A549 (cell line): ENCODE measurements at regions not wholly inside any gene's neighbourhood (a gene's known extent, or its start where the extent isn't known, plus 50 kb on each side); places are given as distances from the start of the nearest gene placed in this dataset.

Experiments
- ATAC-seq, 2 experiments: fragments of 200-7000 bp in 1 of 2; fragments of >200 bp in 1 of 2; cut with Nextera tagmentation in 1 of 2; cut with Tn5 transposase in 1 of 2; 3 replicates each; pipeline versions ENCODE4 v1.8.0 to v1.9.1; 2018 to 2020; ENCODE audit warnings: mild to moderate bottlenecking in 1 of 2, moderate library complexity in 1 of 2
- CTCF ChIA-PET: fragments of 300-600 bp; sonication (Branson Sonifier 250); formaldehyde crosslinking; extraction: SDS; loops from one replicate; lab custom pipeline; 2021; ENCODE audit warnings: antibody characterized with exemption, inconsistent platforms; lab: Yijun Ruan, JAX
- POLR2A ChIA-PET: fragments of 350-600 bp; formaldehyde crosslinking; extraction: SDS; loops from one replicate; lab custom pipeline; 2021; ENCODE audit warnings: antibody characterized with exemption, inconsistent platforms; lab: Yijun Ruan, JAX
- DNase-seq, 2 experiments: peaks; one replicate each; pipeline versions ENCODE4 v3.0.0 to v3.0.0-alpha.2; 2011 to 2016; ENCODE audit warnings: low read depth in 1 of 2, low spot score in 1 of 2
- FAIRE-seq: peaks from 2 replicates; lab custom pipeline; 2011; peaks lifted over from hg19 to GRCh38; lab: Jason Lieb, UNC
- H3K27ac ChIP-seq, 2 experiments: fragments of >200 bp; sonication (Bioruptor Twin); formaldehyde crosslinking; 3 replicates each; pipeline ENCODE4 v1.5.1; 2016 to 2017
- H3K4me1 ChIP-seq: fragments of >200 bp; sonication (Bioruptor Twin); formaldehyde crosslinking; 3 replicates; pipeline ENCODE4 v1.6.1; 2016
- H3K4me2 ChIP-seq: fragments of >200 bp; sonication (Bioruptor Twin); formaldehyde crosslinking; 3 replicates; pipeline ENCODE4 v1.6.1; 2016
- H3K4me3 ChIP-seq: fragments of >200 bp; sonication (Bioruptor Twin); formaldehyde crosslinking; 3 replicates; pipeline ENCODE4 v1.5.1; 2016
- H3K9me3 ChIP-seq: fragments of >200 bp; sonication (Bioruptor Twin); formaldehyde crosslinking; 3 replicates; pipeline ENCODE4 v1.6.1; 2016
- CBX8 ChIP-seq: fragments of 200-600 bp; sonication (generic); IDR thresholded peaks from 2 replicates; pipeline ENCODE4 v1.6.1; 2016
- CEBPB ChIP-seq, 2 experiments: fragments of >200 bp in 1 of 2; sonication (Bioruptor Twin) in 1 of 2; formaldehyde crosslinking in 1 of 2; IDR thresholded peaks; 2 replicates each; pipeline ENCODE4 v1.6.1; 2012 to 2016
- CHD4 ChIP-seq: fragments of 200-600 bp; sonication (generic); IDR thresholded peaks from 2 replicates; pipeline ENCODE4 v1.6.1; 2016; ENCODE audit warnings: antibody characterized with exemption, mild to moderate bottlenecking, borderline replicate concordance
- EHMT2 ChIP-seq: fragments of 200-600 bp; sonication (generic); IDR thresholded peaks from 2 replicates; pipeline ENCODE4 v1.6.1; 2016; ENCODE audit warnings: antibody characterized with exemption, low read depth, mild to moderate bottlenecking, moderate library complexity
- EP300 ChIP-seq, 2 experiments: fragments of >200 bp; sonication (Bioruptor Twin); formaldehyde crosslinking; IDR thresholded peaks; 2 replicates in 1 of 2; 3 replicates in 1 of 2; pipeline ENCODE4 v1.6.1; 2016 to 2017
- FOSB ChIP-seq: fragments of 250-450 bp; sonication (Bioruptor Pico); IDR thresholded peaks from 2 replicates; pipeline ENCODE4 v1.5.0; 2020; ENCODE audit warnings: mild to moderate bottlenecking, moderate library complexity
- HDAC2 ChIP-seq: fragments of 200-600 bp; sonication (generic); IDR thresholded peaks from 2 replicates; pipeline ENCODE4 v1.6.1; 2016
- HOXA7 ChIP-seq: fragments of 250-450 bp; sonication (Bioruptor Pico); IDR thresholded peaks from 2 replicates; pipeline ENCODE4 v1.5.0; 2020; ENCODE audit warnings: mild to moderate bottlenecking, moderate library complexity
- KDM1A ChIP-seq: fragments of 200-600 bp; sonication (generic); IDR thresholded peaks from 2 replicates; pipeline ENCODE4 v1.6.1; 2016; ENCODE audit warnings: low read depth, mild to moderate bottlenecking
- KDM5A ChIP-seq: fragments of 200-600 bp; sonication (generic); IDR thresholded peaks from 2 replicates; pipeline ENCODE4 v1.6.1; 2016; ENCODE audit warnings: antibody characterized with exemption, mild to moderate bottlenecking
- MAFK ChIP-seq: fragments of 450-650 bp; IDR thresholded peaks from 2 replicates; pipeline ENCODE4 v1.6.1; 2014; ENCODE audit not compliant: partially characterized antibody
- NPAS2 ChIP-seq: fragments of 250-450 bp; sonication (Bioruptor Pico); IDR thresholded peaks from 2 replicates; pipeline ENCODE4 v1.8.0; 2022; ENCODE audit warnings: mild to moderate bottlenecking, moderate library complexity, borderline replicate concordance
- NR3C1 ChIP-seq: fragments of >200 bp; sonication (Bioruptor Twin); formaldehyde crosslinking; IDR thresholded peaks from 3 replicates; pipeline ENCODE4 v1.6.1; 2017
- PHF8 ChIP-seq: fragments of 200-600 bp; sonication (generic); IDR thresholded peaks from 2 replicates; pipeline ENCODE4 v1.6.1; 2016; ENCODE audit warnings: low read depth, mild to moderate bottlenecking, antibody characterized with exemption, moderate library complexity, borderline replicate concordance
- POLR2AphosphoS2 ChIP-seq: conservative IDR thresholded peaks from 2 replicates; pipeline ENCODE4 v1.6.1; 2012; ENCODE audit warnings: low read length, improper control_type of control experiment, inconsistent platforms
- RAD21 ChIP-seq, 2 experiments: fragments of >200 bp in 1 of 2; sonication (Bioruptor Twin) in 1 of 2; formaldehyde crosslinking in 1 of 2; IDR thresholded peaks in 1 of 2; conservative IDR thresholded peaks in 1 of 2; 2 replicates in 1 of 2; 3 replicates in 1 of 2; pipeline ENCODE4 v1.6.1; 2012 to 2018; ENCODE audit warnings: inconsistent platforms in 1 of 2
- RCOR1 ChIP-seq: fragments of 150-350 bp; IDR thresholded peaks from 2 replicates; pipeline ENCODE4 v1.6.1; 2014; ENCODE audit warnings: antibody characterized with exemption, low read length, low read depth
- RFX5 ChIP-seq: fragments of 450-650 bp; IDR thresholded peaks from 2 replicates; pipeline ENCODE4 v1.7.1; 2014; ENCODE audit warnings: antibody characterized with exemption, mild to moderate bottlenecking, moderate library complexity
- RNF2 ChIP-seq: fragments of 200-600 bp; sonication (generic); IDR thresholded peaks from 2 replicates; pipeline ENCODE4 v1.6.1; 2016; ENCODE audit warnings: low read depth, mild to moderate bottlenecking, antibody characterized with exemption, moderate library complexity, borderline replicate concordance
- SMC3 ChIP-seq: fragments of >200 bp; sonication (Bioruptor Twin); formaldehyde crosslinking; IDR thresholded peaks from 3 replicates; pipeline ENCODE4 v1.6.1; 2018; ENCODE audit warnings: inconsistent platforms
- SREBF2 ChIP-seq: fragments of 450-650 bp; IDR thresholded peaks from 2 replicates; pipeline ENCODE4 v1.6.1; 2014; ENCODE audit warnings: mild to moderate bottlenecking, moderate library complexity
- TFCP2L1 ChIP-seq: fragments of 250-450 bp; sonication (Bioruptor Pico); IDR thresholded peaks from 2 replicates; pipeline ENCODE4 v1.5.0; 2021; ENCODE audit warnings: mild to moderate bottlenecking
- TP53 ChIP-seq: fragments of 250-450 bp; sonication (Bioruptor Pico); IDR thresholded peaks from 2 replicates; pipeline ENCODE4 v1.5.0; 2021; ENCODE audit warnings: mild to moderate bottlenecking, moderate library complexity
- ZNF302 ChIP-seq: fragments of 250-450 bp; sonication (Bioruptor Pico); IDR thresholded peaks from 2 replicates; pipeline ENCODE4 v1.9.0; 2021; ENCODE audit warnings: inconsistent platforms, mild to moderate bottlenecking, moderate library complexity
- ZSCAN20 ChIP-seq: fragments of 250-450 bp; sonication (Bioruptor Pico); IDR thresholded peaks from 2 replicates; pipeline ENCODE4 v1.8.0; 2022; ENCODE audit warnings: mild to moderate bottlenecking, moderate library complexity
- WGBS: methylation state at CpG from one replicate; pipeline ENCODE4 v1.1.6; 2017; ENCODE audit errors: missing lambda C conversion rate; 5-methylcytosine and 5-hydroxymethylcytosine counted together
- TF ChIP-seq, protein P1 (sequence below): fragments of 250-450 bp; sonication (Bioruptor Pico); IDR thresholded peaks from 2 replicates; pipeline ENCODE4 v1.5.0; 2020; ENCODE audit warnings: low read depth, mild to moderate bottlenecking, moderate library complexity
- TF ChIP-seq, protein P2 (sequence below): IDR thresholded peaks from 2 replicates; pipeline ENCODE4 v1.6.1; 2012
- TF ChIP-seq, protein P3 (sequence below): fragments of >200 bp; sonication (Bioruptor Twin); formaldehyde crosslinking; IDR thresholded peaks from 2 replicates; pipeline ENCODE4 v1.6.1; 2016
- TF ChIP-seq, protein P4 (sequence below): fragments of 150-350 bp; IDR thresholded peaks from 2 replicates; pipeline ENCODE4 v1.6.1; 2014; ENCODE audit warnings: low read depth, mild to moderate bottlenecking, low read length
- TF ChIP-seq, protein P5 (sequence below): fragments of 450-650 bp; IDR thresholded peaks from 2 replicates; pipeline ENCODE4 v1.6.1; 2014; ENCODE audit warnings: antibody characterized with exemption
- TF ChIP-seq, protein P6 (sequence below): fragments of >200 bp; sonication (Bioruptor Twin); formaldehyde crosslinking; IDR thresholded peaks from 3 replicates; pipeline ENCODE4 v1.5.1; 2016

DNA sequence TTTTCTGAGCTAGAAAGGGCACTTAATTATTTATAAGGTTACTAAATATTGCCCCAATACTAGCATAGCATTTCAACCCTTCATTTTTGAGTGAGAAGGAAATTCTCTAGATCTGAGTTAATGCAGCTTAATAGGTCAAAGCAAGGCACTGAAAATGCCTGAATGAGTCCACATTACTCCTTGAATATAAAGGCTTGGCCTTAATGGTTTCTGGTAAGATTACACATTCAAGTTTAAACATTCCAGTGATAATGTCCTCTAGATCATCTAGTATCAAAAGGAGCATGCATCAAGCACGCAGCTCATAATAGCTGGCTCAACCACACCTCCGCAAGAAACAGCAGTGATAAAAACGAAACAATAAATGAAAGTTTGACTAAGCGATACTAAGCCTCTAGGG, 87.5 kb downstream of the SPANXN3 start:
- H3K27ac ChIP-seq = no peak overlapping the region
- no peaks in the 10 kb centered on the region for H3K4me1 ChIP-seq
- CTCF ChIA-PET = no interaction called here
- POLR2A ChIA-PET = no interaction called here
- H3K4me2 ChIP-seq = no peak overlapping the region
- no peak overlapping the region for H3K4me3 ChIP-seq
- no peaks in the 10 kb centered on the region for H3K9me3 ChIP-seq
- ATAC-seq (no peak), DNase-seq (no peak), FAIRE-seq (peak; percentile 67)
- no peak for TF ChIP-seq FOSB
- TF ChIP-seq POLR2AphosphoS2 = no peak
- TF ChIP-seq PHF8 = no peak
- no peak for TF ChIP-seq EP300 (IDR thresholded peaks at IDR 0.05)
- no peak for TF ChIP-seq ZSCAN20 (CRISPR knock-in tag)
- TF ChIP-seq, protein P1, sequence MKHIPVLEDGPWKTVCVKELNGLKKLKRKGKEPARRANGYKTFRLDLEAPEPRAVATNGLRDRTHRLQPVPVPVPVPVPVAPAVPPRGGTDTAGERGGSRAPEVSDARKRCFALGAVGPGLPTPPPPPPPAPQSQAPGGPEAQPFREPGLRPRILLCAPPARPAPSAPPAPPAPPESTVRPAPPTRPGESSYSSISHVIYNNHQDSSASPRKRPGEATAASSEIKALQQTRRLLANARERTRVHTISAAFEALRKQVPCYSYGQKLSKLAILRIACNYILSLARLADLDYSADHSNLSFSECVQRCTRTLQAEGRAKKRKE (CRISPR knock-in tag) = no peak
- no peak for TF ChIP-seq KDM1A
- no peak for TF ChIP-seq CHD4
- no peak for TF ChIP-seq TFCP2L1 (CRISPR knock-in tag)
- TF ChIP-seq TP53 = no peak
- TF ChIP-seq MAFK = no peak
- TF ChIP-seq RAD21 (conservative IDR thresholded peaks at IDR 0.05 in 1 of 2, IDR thresholded peaks at IDR 0.05 in 1 of 2) = no peak
- no peak for TF ChIP-seq RCOR1
- no peak for TF ChIP-seq ZNF302
- TF ChIP-seq KDM5A = no peak
- TF ChIP-seq, protein P2, sequence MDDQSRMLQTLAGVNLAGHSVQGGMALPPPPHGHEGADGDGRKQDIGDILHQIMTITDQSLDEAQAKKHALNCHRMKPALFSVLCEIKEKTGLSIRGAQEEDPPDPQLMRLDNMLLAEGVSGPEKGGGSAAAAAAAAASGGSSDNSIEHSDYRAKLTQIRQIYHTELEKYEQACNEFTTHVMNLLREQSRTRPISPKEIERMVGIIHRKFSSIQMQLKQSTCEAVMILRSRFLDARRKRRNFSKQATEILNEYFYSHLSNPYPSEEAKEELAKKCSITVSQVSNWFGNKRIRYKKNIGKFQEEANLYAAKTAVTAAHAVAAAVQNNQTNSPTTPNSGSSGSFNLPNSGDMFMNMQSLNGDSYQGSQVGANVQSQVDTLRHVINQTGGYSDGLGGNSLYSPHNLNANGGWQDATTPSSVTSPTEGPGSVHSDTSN = no peak
- no peak for TF ChIP-seq HOXA7 (CRISPR knock-in tag)
- TF ChIP-seq SREBF2 = no peak
- 2% methylated on average over 4 of the region's 4 CpGs for WGBS

DNA sequence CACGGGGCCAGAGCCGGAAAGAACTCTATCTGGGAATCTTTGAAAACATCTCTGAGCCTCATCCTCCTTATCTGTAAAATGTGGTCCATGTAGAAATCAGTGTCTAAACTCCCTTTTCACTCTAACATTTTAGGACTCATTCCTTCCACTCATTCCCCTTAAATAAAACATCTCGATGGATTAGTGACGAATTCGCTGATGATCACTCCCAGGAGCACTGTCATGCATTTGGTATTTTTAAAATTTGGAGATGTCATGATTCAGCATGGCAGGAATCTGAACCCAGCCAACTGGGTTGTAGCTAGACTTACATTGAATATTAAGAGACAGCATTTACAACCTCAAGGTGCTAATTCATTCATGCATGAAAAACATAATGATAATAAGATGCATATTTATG, 88.1 kb downstream of the SPANXN3 start:
- ATAC-seq (no peak), FAIRE-seq (no peak), DNase-seq (no peak)
- CTCF ChIA-PET = interaction anchor here (0.7 kb wide), 1 partner anchor 207 kb away, joined by 3 read pairs; the partner anchor contains the start of gene SLITRK4
- no peak for TF ChIP-seq CBX8
- no peak for TF ChIP-seq NPAS2
- TF ChIP-seq CEBPB (IDR thresholded peaks at IDR 0.05) = no peak
- no peak for TF ChIP-seq EP300 (IDR thresholded peaks at IDR 0.05)
- TF ChIP-seq SMC3 = no peak
- no peak for TF ChIP-seq RNF2
- TF ChIP-seq, protein P3, sequence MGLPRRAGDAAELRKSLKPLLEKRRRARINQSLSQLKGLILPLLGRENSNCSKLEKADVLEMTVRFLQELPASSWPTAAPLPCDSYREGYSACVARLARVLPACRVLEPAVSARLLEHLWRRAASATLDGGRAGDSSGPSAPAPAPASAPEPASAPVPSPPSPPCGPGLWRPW = no peak
- TF ChIP-seq NR3C1 = no peak
- no peak for TF ChIP-seq HDAC2
- TF ChIP-seq TP53 = no peak
- TF ChIP-seq, protein P4, sequence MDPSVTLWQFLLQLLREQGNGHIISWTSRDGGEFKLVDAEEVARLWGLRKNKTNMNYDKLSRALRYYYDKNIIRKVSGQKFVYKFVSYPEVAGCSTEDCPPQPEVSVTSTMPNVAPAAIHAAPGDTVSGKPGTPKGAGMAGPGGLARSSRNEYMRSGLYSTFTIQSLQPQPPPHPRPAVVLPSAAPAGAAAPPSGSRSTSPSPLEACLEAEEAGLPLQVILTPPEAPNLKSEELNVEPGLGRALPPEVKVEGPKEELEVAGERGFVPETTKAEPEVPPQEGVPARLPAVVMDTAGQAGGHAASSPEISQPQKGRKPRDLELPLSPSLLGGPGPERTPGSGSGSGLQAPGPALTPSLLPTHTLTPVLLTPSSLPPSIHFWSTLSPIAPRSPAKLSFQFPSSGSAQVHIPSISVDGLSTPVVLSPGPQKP = no peak
- TF ChIP-seq, protein P5, sequence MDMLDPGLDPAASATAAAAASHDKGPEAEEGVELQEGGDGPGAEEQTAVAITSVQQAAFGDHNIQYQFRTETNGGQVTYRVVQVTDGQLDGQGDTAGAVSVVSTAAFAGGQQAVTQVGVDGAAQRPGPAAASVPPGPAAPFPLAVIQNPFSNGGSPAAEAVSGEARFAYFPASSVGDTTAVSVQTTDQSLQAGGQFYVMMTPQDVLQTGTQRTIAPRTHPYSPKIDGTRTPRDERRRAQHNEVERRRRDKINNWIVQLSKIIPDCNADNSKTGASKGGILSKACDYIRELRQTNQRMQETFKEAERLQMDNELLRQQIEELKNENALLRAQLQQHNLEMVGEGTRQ = no peak
- no peak for TF ChIP-seq PHF8
- TF ChIP-seq CHD4 = no peak
- TF ChIP-seq RFX5 = no peak
- TF ChIP-seq, protein P1 (CRISPR knock-in tag) = no peak
- no peak for TF ChIP-seq EHMT2
- TF ChIP-seq, protein P6, sequence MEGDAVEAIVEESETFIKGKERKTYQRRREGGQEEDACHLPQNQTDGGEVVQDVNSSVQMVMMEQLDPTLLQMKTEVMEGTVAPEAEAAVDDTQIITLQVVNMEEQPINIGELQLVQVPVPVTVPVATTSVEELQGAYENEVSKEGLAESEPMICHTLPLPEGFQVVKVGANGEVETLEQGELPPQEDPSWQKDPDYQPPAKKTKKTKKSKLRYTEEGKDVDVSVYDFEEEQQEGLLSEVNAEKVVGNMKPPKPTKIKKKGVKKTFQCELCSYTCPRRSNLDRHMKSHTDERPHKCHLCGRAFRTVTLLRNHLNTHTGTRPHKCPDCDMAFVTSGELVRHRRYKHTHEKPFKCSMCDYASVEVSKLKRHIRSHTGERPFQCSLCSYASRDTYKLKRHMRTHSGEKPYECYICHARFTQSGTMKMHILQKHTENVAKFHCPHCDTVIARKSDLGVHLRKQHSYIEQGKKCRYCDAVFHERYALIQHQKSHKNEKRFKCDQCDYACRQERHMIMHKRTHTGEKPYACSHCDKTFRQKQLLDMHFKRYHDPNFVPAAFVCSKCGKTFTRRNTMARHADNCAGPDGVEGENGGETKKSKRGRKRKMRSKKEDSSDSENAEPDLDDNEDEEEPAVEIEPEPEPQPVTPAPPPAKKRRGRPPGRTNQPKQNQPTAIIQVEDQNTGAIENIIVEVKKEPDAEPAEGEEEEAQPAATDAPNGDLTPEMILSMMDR = no peak
- H3K9me3 ChIP-seq = no peaks in the 10 kb centered on the region
- H3K4me3 ChIP-seq = no peak overlapping the region
- POLR2A ChIA-PET = no interaction called here
- no peaks in the 10 kb centered on the region for H3K4me1 ChIP-seq
- no peak overlapping the region for H3K27ac ChIP-seq
- H3K4me2 ChIP-seq = no peak overlapping the region
- WGBS = 11% methylated on average over 5 of the region's 5 CpGs
